Trophoblast cell (in vitro differentiated cells and primary cell): ENCODE measurements at regions not wholly inside any gene's neighbourhood (a gene's known extent, or its start where the extent isn't known, plus 50 kb on each side); places are given as distances from the start of the nearest gene placed in this dataset.

Experiments used
- DNase-seq, 2 donors: peaks; one replicate each; pipeline ENCODE4 v3.0.0-alpha.2; 2016
- H2AFZ ChIP-seq: 2 replicates; pipeline ENCODE4 v1.6.1; 2013; ENCODE audit warnings: low read length, moderate library complexity, mild to moderate bottlenecking; ENCODE audit not compliant: insufficient read depth, poor library complexity
- H2AK5ac ChIP-seq: 2 replicates; pipeline ENCODE4 v1.6.1; 2013; ENCODE audit warnings: mild to moderate bottlenecking, low read length
- H2BK120ac ChIP-seq: 2 replicates; pipeline ENCODE4 v1.6.1; 2013; ENCODE audit warnings: low read length, mild to moderate bottlenecking, moderate library complexity; ENCODE audit not compliant: insufficient read depth, poor library complexity
- H2BK12ac ChIP-seq: 2 replicates; pipeline ENCODE4 v1.6.1; 2013; ENCODE audit warnings: mild to moderate bottlenecking, low read length, moderate library complexity
- H2BK5ac ChIP-seq: 2 replicates; pipeline ENCODE4 v1.6.1; 2013; ENCODE audit warnings: low read length, low read depth, moderate library complexity, mild to moderate bottlenecking; ENCODE audit not compliant: poor library complexity
- H3K14ac ChIP-seq: 2 replicates; pipeline ENCODE4 v1.6.1; 2013; ENCODE audit warnings: mild to moderate bottlenecking, low read length
- H3K18ac ChIP-seq: 2 replicates; pipeline ENCODE4 v1.6.1; 2013; ENCODE audit warnings: mild to moderate bottlenecking, low read length
- H3K23ac ChIP-seq: 2 replicates; pipeline ENCODE4 v1.6.1; 2013; ENCODE audit warnings: low read length
- H3K27ac ChIP-seq: 2 replicates; pipeline ENCODE4 v1.5.1; 2013; ENCODE audit warnings: low read depth, mild to moderate bottlenecking, inconsistent platforms, low read length, moderate library complexity
- H3K27me3 ChIP-seq: 2 replicates; pipeline ENCODE4 v1.6.1; 2013; ENCODE audit warnings: inconsistent platforms, mild to moderate bottlenecking, low read length, moderate library complexity; ENCODE audit not compliant: insufficient read depth
- H3K36me3 ChIP-seq, 2 experiments: 1 replicate in 1 of 2; 2 replicates in 1 of 2; pipeline ENCODE4 v1.6.1; 2013; ENCODE audit warnings: low read length in 2 of 2, mild to moderate bottlenecking in 2 of 2, moderate library complexity in 1 of 2; ENCODE audit not compliant: insufficient read depth in 2 of 2, control insufficient read depth in 1 of 2
- H3K4ac ChIP-seq: 2 replicates; pipeline ENCODE4 v1.6.1; 2013; ENCODE audit warnings: low read depth, mild to moderate bottlenecking, low read length, moderate library complexity
- H3K4me1 ChIP-seq, 2 experiments: 1 replicate in 1 of 2; 2 replicates in 1 of 2; pipeline ENCODE4 v1.6.1; 2013; ENCODE audit warnings: low read length in 2 of 2, mild to moderate bottlenecking in 2 of 2, moderate library complexity in 1 of 2; ENCODE audit not compliant: insufficient read depth in 2 of 2, control insufficient read depth in 1 of 2
- H3K4me2 ChIP-seq: 2 replicates; pipeline ENCODE4 v1.6.1; 2013; ENCODE audit warnings: inconsistent platforms, mild to moderate bottlenecking, low read length, moderate library complexity
- H3K4me3 ChIP-seq: 2 replicates; pipeline ENCODE4 v1.5.1; 2013; ENCODE audit warnings: mild to moderate bottlenecking, low read depth, low read length, inconsistent platforms
- H3K79me1 ChIP-seq: one replicate; pipeline ENCODE4 v1.6.1; 2013; ENCODE audit warnings: low read length
- H3K79me2 ChIP-seq: 2 replicates; pipeline ENCODE4 v1.6.1; 2013; ENCODE audit warnings: low read length, mild to moderate bottlenecking; ENCODE audit not compliant: control insufficient read depth, insufficient read depth, poor library complexity
- H3K9ac ChIP-seq: 2 replicates; pipeline ENCODE4 v1.6.1; 2013; ENCODE audit warnings: mild to moderate bottlenecking, low read length
- H3K9me3 ChIP-seq: 2 replicates; pipeline ENCODE4 v1.6.1; 2013; ENCODE audit warnings: low read depth, mild to moderate bottlenecking, control low read depth, inconsistent platforms, low read length; ENCODE audit not compliant: insufficient read depth
- H4K12ac ChIP-seq: 2 replicates; pipeline ENCODE4 v1.6.1; 2013; ENCODE audit warnings: low read depth, mild to moderate bottlenecking, low read length, moderate library complexity
- H4K8ac ChIP-seq: 2 replicates; pipeline ENCODE4 v1.6.1; 2013; ENCODE audit warnings: low read depth, mild to moderate bottlenecking, low read length, moderate library complexity
- H4K91ac ChIP-seq: one replicate; pipeline ENCODE4 v1.6.1; 2013; ENCODE audit warnings: low read depth, mild to moderate bottlenecking, low read length, moderate library complexity
- WGBS: extraction: QIAGEN DNeasy Blood & Tissue Kit; methylation state at CpG from one replicate; pipeline ENCODE4 v1.1.7; 2013; ENCODE audit warnings: missing lambda C conversion rate; ENCODE audit not compliant: insufficient read length, insufficient coverage; ENCODE audit errors: extremely low coverage; 5-methylcytosine and 5-hydroxymethylcytosine counted together

- Histone ChIP-seq H3K4me3 (no peak overlapping the region), H3K18ac (no peak overlapping the region), H2AFZ (no peak overlapping the region), H3K9me3 (no peaks in the 10 kb centered on the region), H3K79me2 (no peaks in the 10 kb centered on the region), H4K12ac (no peak overlapping the region), H3K4me1 (peaks cover 0 to 2% of the 10 kb centered on the region in 2 experiments), H3K27me3 (no peaks in the 10 kb centered on the region), H3K27ac (no peak overlapping the region), H4K91ac (no peak overlapping the region), H3K9ac (no peak overlapping the region), H3K36me3 (no peaks in the 10 kb centered on the region), H2BK5ac (no peak overlapping the region), H3K23ac (no peak overlapping the region), H2AK5ac (no peak overlapping the region), H3K4ac (no peak overlapping the region), H3K14ac (no peak overlapping the region), H4K8ac (no peak overlapping the region), H3K4me2 (no peak overlapping the region), H2BK12ac (no peak overlapping the region), H2BK120ac (no peak overlapping the region), H3K79me1 (no peaks in the 10 kb centered on the region)
- DNase-seq = no peak
- WGBS = no CpG with 5 or more reads among the region's 3 CpGs
Measured at GRCh38 chr1:192920412-192920811, 111.6 kb downstream of the RGS2 start.

- Histone ChIP-seq H3K27ac (no peak overlapping the region), H4K12ac (no peak overlapping the region), H3K4ac (no peak overlapping the region), H4K8ac (no peak overlapping the region), H3K18ac (no peak overlapping the region), H3K9me3 (no peaks in the 10 kb centered on the region), H3K4me2 (no peak overlapping the region), H2BK12ac (no peak overlapping the region), H3K36me3 (no peaks in the 10 kb centered on the region), H2AFZ (no peak overlapping the region), H2BK5ac (no peak overlapping the region), H3K79me2 (no peaks in the 10 kb centered on the region), H3K14ac (no peak overlapping the region), H3K4me1 (no peaks in the 10 kb centered on the region), H3K4me3 (no peak overlapping the region), H4K91ac (no peak overlapping the region), H2AK5ac (no peak overlapping the region), H3K79me1 (no peaks in the 10 kb centered on the region), H3K27me3 (no peaks in the 10 kb centered on the region), H3K9ac (no peak overlapping the region), H2BK120ac (no peak overlapping the region), H3K23ac (no peak overlapping the region)
- WGBS = no CpG with 5 or more reads among the region's 4 CpGs
- DNase-seq = no peak
Measured at GRCh38 chr1:192925609-192926008, 116.8 kb downstream of the RGS2 start.

GRCh38 chr1:192926736-192927135 lies 117.9 kb downstream of the RGS2 start:
- Histone ChIP-seq H2BK5ac (no peak overlapping the region), H4K12ac (no peak overlapping the region), H2BK120ac (no peak overlapping the region), H3K79me1 (no peaks in the 10 kb centered on the region), H3K14ac (no peak overlapping the region), H3K18ac (no peak overlapping the region), H2AK5ac (no peak overlapping the region), H3K27ac (no peak overlapping the region), H4K91ac (no peak overlapping the region), H3K23ac (no peak overlapping the region), H3K27me3 (no peaks in the 10 kb centered on the region), H3K79me2 (no peaks in the 10 kb centered on the region), H3K9ac (no peak overlapping the region), H3K36me3 (no peaks in the 10 kb centered on the region), H3K9me3 (no peaks in the 10 kb centered on the region), H3K4ac (no peak overlapping the region), H3K4me2 (no peak overlapping the region), H2AFZ (no peak overlapping the region), H2BK12ac (no peak overlapping the region), H4K8ac (no peak overlapping the region), H3K4me3 (no peak overlapping the region), H3K4me1 (no peaks in the 10 kb centered on the region)
- DNase-seq = no peak
- WGBS = no CpG with 5 or more reads among the region's 5 CpGs

DNA sequence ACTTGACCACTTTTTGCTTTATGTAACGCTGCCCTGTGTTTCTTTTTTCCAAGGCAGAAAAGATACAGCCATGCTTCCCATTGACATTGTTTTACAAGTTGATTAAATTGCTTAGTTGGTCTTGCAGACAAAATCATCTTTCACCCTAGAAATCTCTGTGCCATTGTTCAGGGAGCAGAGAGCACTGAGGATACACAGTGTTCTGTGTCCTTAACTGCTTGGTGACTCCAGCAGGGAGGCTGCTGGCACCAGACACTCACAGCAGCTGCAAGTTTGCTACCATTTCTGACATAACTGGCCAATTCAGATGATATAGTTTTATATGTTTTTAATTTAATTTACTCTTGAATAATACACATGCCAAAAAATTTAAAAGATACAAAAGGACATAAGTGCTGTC lies 118.7 kb downstream of the RGS2 start:
- H3K27me3 ChIP-seq = no peaks in the 10 kb centered on the region
- WGBS = no CpG with 5 or more reads among the region's 1 CpG
- no peak overlapping the region for H2BK12ac ChIP-seq
- no peak overlapping the region for H2BK5ac ChIP-seq
- no peak overlapping the region for H3K4ac ChIP-seq
- no peak overlapping the region for H3K23ac ChIP-seq
- no peak overlapping the region for H3K9ac ChIP-seq
- H3K79me1 ChIP-seq = no peaks in the 10 kb centered on the region
- no peak overlapping the region for H3K4me2 ChIP-seq
- no peak overlapping the region for H4K8ac ChIP-seq
- no peak overlapping the region for H2AK5ac ChIP-seq
- H3K14ac ChIP-seq = no peak overlapping the region
- no peak overlapping the region for H4K12ac ChIP-seq
- no peak overlapping the region for H3K4me3 ChIP-seq
- H3K36me3 ChIP-seq = no peaks in the 10 kb centered on the region
- H3K18ac ChIP-seq = no peak overlapping the region
- H3K79me2 ChIP-seq = no peaks in the 10 kb centered on the region
- no peaks in the 10 kb centered on the region for H3K4me1 ChIP-seq
- no peak for DNase-seq
- H4K91ac ChIP-seq = no peak overlapping the region
- H3K9me3 ChIP-seq = no peaks in the 10 kb centered on the region
- no peak overlapping the region for H2BK120ac ChIP-seq
- H3K27ac ChIP-seq = no peak overlapping the region
- H2AFZ ChIP-seq = no peak overlapping the region
